WTC11 (cell line): ENCODE measurements at regions not wholly inside any gene's neighbourhood (a gene's known extent, or its start where the extent isn't known, plus 50 kb on each side); places are given as distances from the start of the nearest gene placed in this dataset.

ENCODE experiments used
- ATAC-seq: fragments of 200-7000 bp; cut with Tn5 transposase; 2 replicates; pipeline ENCODE4 v1.10.0; 2021; ENCODE audit warnings: mild to moderate bottlenecking, moderate library complexity
- CTCF ChIA-PET: fragments of 300-600 bp; sonication (Branson Sonifier 250); formaldehyde crosslinking; loops from one replicate; lab custom pipeline; 2021; ENCODE audit warnings: antibody characterized with exemption; lab: Charles Lee
- POLR2A ChIA-PET: fragments of 350-600 bp; sonication (Branson Sonifier 250); formaldehyde crosslinking; loops from one replicate; lab custom pipeline; 2021; ENCODE audit warnings: antibody characterized with exemption; lab: Charles Lee
- DNase-seq: peaks from one replicate; pipeline ENCODE4 v3.0.0; 2021; ENCODE audit warnings: low spot score
- H3K27ac Mint-ChIP-seq: 2 replicates; pipeline ENCODE4 v1.8.0; 2021; ENCODE audit warnings: mixed read lengths
- H3K27me3 Mint-ChIP-seq: 2 replicates; pipeline ENCODE4 v1.8.0; 2021; ENCODE audit warnings: low read depth, mild to moderate bottlenecking, moderate library complexity, mixed read lengths
- H3K36me3 Mint-ChIP-seq: 2 replicates; pipeline ENCODE4 v1.8.0; 2021; ENCODE audit warnings: mixed read lengths
- H3K4me1 Mint-ChIP-seq: 2 replicates; pipeline ENCODE4 v1.8.0; 2022; ENCODE audit warnings: mixed read lengths
- H3K4me3 Mint-ChIP-seq: 2 replicates; pipeline ENCODE4 v1.8.0; 2021; ENCODE audit warnings: mild to moderate bottlenecking, moderate library complexity, mixed read lengths
- H3K9me3 Mint-ChIP-seq: 2 replicates; pipeline ENCODE4 v1.8.0; 2021; ENCODE audit warnings: mixed read lengths
- AFF4 ChIP-seq: sonication (generic); formaldehyde crosslinking; IDR thresholded peaks from 2 replicates; pipeline ENCODE4 v1.8.1; 2023; ENCODE audit warnings: mild to moderate bottlenecking, missing genetic modification reagents, borderline replicate concordance
- HMGXB4 ChIP-seq: sonication (generic); formaldehyde crosslinking; IDR thresholded peaks from 2 replicates; pipeline ENCODE4 v1.8.1; 2023; ENCODE audit warnings: mild to moderate bottlenecking, moderate library complexity, missing genetic modification reagents
- MAX ChIP-seq: sonication (generic); formaldehyde crosslinking; IDR thresholded peaks from 2 replicates; pipeline ENCODE4 v1.8.0; 2022; ENCODE audit warnings: mild to moderate bottlenecking, missing genetic modification reagents
- RELA ChIP-seq: sonication (generic); formaldehyde crosslinking; IDR thresholded peaks from 2 replicates; pipeline ENCODE4 v1.8.1; 2022; ENCODE audit warnings: missing genetic modification reagents, mild to moderate bottlenecking, borderline replicate concordance
- SP1 ChIP-seq: sonication (generic); formaldehyde crosslinking; conservative IDR thresholded peaks from 2 replicates; pipeline ENCODE4 v1.8.1; 2022; ENCODE audit warnings: missing genetic modification reagents
- STAT6 ChIP-seq: sonication (generic); formaldehyde crosslinking; conservative IDR thresholded peaks from 2 replicates; pipeline ENCODE4 v1.8.1; 2023; ENCODE audit warnings: mild to moderate bottlenecking, low read depth, missing genetic modification reagents, moderate library complexity
- ZNF138 ChIP-seq: sonication (generic); formaldehyde crosslinking; conservative IDR thresholded peaks from 2 replicates; pipeline ENCODE4 v1.8.1; 2022; ENCODE audit warnings: mild to moderate bottlenecking, moderate library complexity, missing genetic modification reagents
- ZNF425 ChIP-seq: fragments of 250-450 bp; sonication (Bioruptor Pico); conservative IDR thresholded peaks from 2 replicates; pipeline ENCODE4 v1.9.0; 2021; ENCODE audit warnings: mild to moderate bottlenecking
- ZNF532 ChIP-seq: fragments of 250-450 bp; sonication (Bioruptor Pico); IDR thresholded peaks from 2 replicates; pipeline ENCODE4 v1.9.0; 2021; ENCODE audit warnings: mild to moderate bottlenecking, borderline replicate concordance
- ZNF671 ChIP-seq: fragments of 250-450 bp; sonication (Bioruptor Pico); IDR thresholded peaks from 2 replicates; pipeline ENCODE4 v1.8.0; 2021; ENCODE audit warnings: mild to moderate bottlenecking

GRCh38 chr13:104034891-104035290 is 968.7 kb upstream of the SLC10A2 start (continued):
- no peak for TF ChIP-seq ZNF425

- CTCF ChIA-PET = no interaction called here
- POLR2A ChIA-PET = no interaction called here
- H3K4me3 Mint-ChIP-seq = no peak overlapping the region
Observed at GRCh38 chr13:104025303-104025702, 959.1 kb upstream of the SLC10A2 start.

GRCh38 chr13:104024416-104025170 is 958.4 kb upstream of the SLC10A2 start:
- CTCF ChIA-PET = no interaction called here
- Mint-ChIP-seq H3K4me3 (no peak overlapping the region), H3K27me3 (no peaks in the 10 kb centered on the region), H3K27ac (no peak overlapping the region), H3K4me1 (no peaks in the 10 kb centered on the region), H3K36me3 (no peaks in the 10 kb centered on the region), H3K9me3 (no peaks in the 10 kb centered on the region)
- ATAC-seq (no peak), DNase-seq (no peak)
- POLR2A ChIA-PET = no interaction called here
- TF ChIP-seq HMGXB4 = no peak
- no peak for TF ChIP-seq MAX (CRISPR knock-in tag)
- TF ChIP-seq ZNF138 = no peak
- no peak for TF ChIP-seq AFF4 (CRISPR knock-in tag)

More at GRCh38 chr13:104025303-104025702, 959.1 kb upstream of the SLC10A2 start:
- DNase-seq (no peak), ATAC-seq (no peak)
- no peaks in the 10 kb centered on the region for H3K27me3 Mint-ChIP-seq
- no peak overlapping the region for H3K27ac Mint-ChIP-seq
- no peaks in the 10 kb centered on the region for H3K9me3 Mint-ChIP-seq
- H3K36me3 Mint-ChIP-seq = no peaks in the 10 kb centered on the region
- H3K4me1 Mint-ChIP-seq = no peaks in the 10 kb centered on the region
- TF ChIP-seq SP1 (CRISPR knock-in tag) = no peak
- no peak for TF ChIP-seq ZNF532 (CRISPR knock-in tag)
- TF ChIP-seq STAT6 (CRISPR knock-in tag) = no peak
- TF ChIP-seq RELA (CRISPR knock-in tag) = no peak
- TF ChIP-seq ZNF671 (CRISPR knock-in tag) = no peak
